ENCODE measurements at regions not wholly inside any gene's neighbourhood (a gene's known extent, or its start where the extent isn't known, plus 50 kb on each side); places are given as distances from the start of the nearest gene placed in this dataset.

- TF ChIP-seq CTCF (conservative IDR thresholded peaks at IDR 0.05; ENCODE audit: low read depth, low read length) = no peak
- no peak for TF ChIP-seq ELK1 (IDR thresholded peaks at IDR 0.05; ENCODE audit: borderline replicate concordance, low read depth, low read length)
- no peak for TF ChIP-seq POLR2A (IDR thresholded peaks at IDR 0.05; ENCODE audit: low read depth, low read length)
- no peak for TF ChIP-seq CHD1 (IDR thresholded peaks at IDR 0.05; ENCODE audit: low read depth, low read length)
- TF ChIP-seq USF2 (IDR thresholded peaks at IDR 0.05; ENCODE audit: low read depth, low read length) = no peak
- TF ChIP-seq RAD21 (IDR thresholded peaks at IDR 0.05; ENCODE audit: low read length) = no peak
- TF ChIP-seq MXI1 (IDR thresholded peaks at IDR 0.05; ENCODE audit: borderline replicate concordance, low read depth, low read length) = no peak
- TF ChIP-seq SMC3 (IDR thresholded peaks at IDR 0.05; ENCODE audit: low read depth, low read length) = no peak
- no peak for TF ChIP-seq CEBPB (IDR thresholded peaks at IDR 0.05; ENCODE audit: low read depth, low read length)
- no peak for TF ChIP-seq MAFK (IDR thresholded peaks at IDR 0.05; ENCODE audit: low read depth, low read length)
These were observed 206.8 kb upstream of the SOX9 start for GRCh38 chr17:71914042-71914441.

Measured in IMR-90 (cell line).